ENCODE measurements at regions not wholly inside any gene's neighbourhood (a gene's known extent, or its start where the extent isn't known, plus 50 kb on each side); places are given as distances from the start of the nearest gene placed in this dataset.

DNA sequence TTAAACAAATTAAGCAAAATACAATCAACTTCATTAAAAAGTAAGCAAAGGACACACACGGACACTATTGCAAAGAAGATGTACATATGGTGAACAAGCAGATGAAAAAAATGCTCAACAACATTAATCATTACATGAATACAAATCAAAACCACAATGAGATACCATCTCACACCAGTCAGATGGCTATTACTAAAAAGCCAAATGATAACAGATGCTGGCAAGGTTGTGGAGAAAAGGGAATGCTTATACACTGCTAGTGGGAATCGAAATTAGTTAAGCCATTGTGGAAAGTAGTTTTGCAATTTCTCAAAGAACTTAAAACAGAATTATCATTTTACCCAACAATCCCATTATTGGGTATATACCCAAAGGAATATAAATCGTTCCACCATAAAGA is 636.2 kb upstream of the ST8SIA4 start:
- ChIA-PET CTCF (no interaction called here), POLR2A (no interaction called here)
- no peaks in the 10 kb centered on the region for H4K20me1 ChIP-seq (ENCODE audit: insufficient read depth)
- no peak overlapping the region for H3K4me3 ChIP-seq (ENCODE audit: low read depth in 2 of 2, low read length in 1 of 2)
- no peaks in the 10 kb centered on the region for H3K9me2 ChIP-seq
- H3K9me3 ChIP-seq: no peaks in the 10 kb centered on the region
- no peak overlapping the region for H2AFZ ChIP-seq (ENCODE audit: low read depth)
- no peak for DNase-seq
- WGBS (ENCODE audit: low lambda C conversion rate): 4% methylated on average over 3 of the region's 3 CpGs
- H3F3A ChIP-seq (replicated peaks; ENCODE audit: insufficient read depth): no peaks in the 10 kb centered on the region
- no peak overlapping the region for H3K27ac ChIP-seq (ENCODE audit: low read depth in 2 of 2, low read length in 1 of 2)
- H3K79me2 ChIP-seq (ENCODE audit: insufficient read depth): no peaks in the 10 kb centered on the region
- H3K9ac ChIP-seq: no peak overlapping the region
- H3K4me1 ChIP-seq (ENCODE audit: control insufficient read depth in 1 of 2, insufficient read depth in 2 of 2, low read depth in 1 of 2, low read length in 1 of 2): no peaks in the 10 kb centered on the region
- H3K36me3 ChIP-seq (replicated peaks in 1 of 2; ENCODE audit: control insufficient read depth in 1 of 2, insufficient read depth in 2 of 2, low read length in 1 of 2): no peaks in the 10 kb centered on the region
- H3K4me2 ChIP-seq: no peak overlapping the region
- no peaks in the 10 kb centered on the region for H3K27me3 ChIP-seq (ENCODE audit: insufficient read depth)
- no peak for TF ChIP-seq REST (IDR thresholded peaks at IDR 0.05; ENCODE audit: low read depth, low read length)
- TF ChIP-seq MXI1 (IDR thresholded peaks at IDR 0.05; ENCODE audit: low read depth, low read length): no peak
- TF ChIP-seq USF2 (IDR thresholded peaks at IDR 0.05; ENCODE audit: borderline replicate concordance, low read depth, low read length): no peak
- TF ChIP-seq, protein P1, sequence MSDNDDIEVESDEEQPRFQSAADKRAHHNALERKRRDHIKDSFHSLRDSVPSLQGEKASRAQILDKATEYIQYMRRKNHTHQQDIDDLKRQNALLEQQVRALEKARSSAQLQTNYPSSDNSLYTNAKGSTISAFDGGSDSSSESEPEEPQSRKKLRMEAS (IDR thresholded peaks at IDR 0.05; ENCODE audit: low read depth): no peak
- TF ChIP-seq FOSL2 (IDR thresholded peaks at IDR 0.05; ENCODE audit: borderline replicate concordance, low read depth): no peak
- TF ChIP-seq RCOR1 (IDR thresholded peaks at IDR 0.05; ENCODE audit: low read length): no peak
- no peak for TF ChIP-seq RAD21 (IDR thresholded peaks at IDR 0.05; ENCODE audit: low read length)
- TF ChIP-seq SIN3A (IDR thresholded peaks at IDR 0.05; ENCODE audit: borderline replicate concordance, low read depth, low read length): no peak
- TF ChIP-seq TEAD4 (IDR thresholded peaks at IDR 0.05; ENCODE audit: borderline replicate concordance, insufficient read depth): no peak
- TF ChIP-seq TAF1 (IDR thresholded peaks at IDR 0.05; ENCODE audit: borderline replicate concordance, low read depth, low read length): no peak
- TF ChIP-seq FOXJ3 (CRISPR knock-in tag; IDR thresholded peaks at IDR 0.05): no peak
- no peak for TF ChIP-seq EP300 (IDR thresholded peaks at IDR 0.05; ENCODE audit: borderline replicate concordance in 1 of 2, low read depth in 1 of 2, low read length in 1 of 2)
- TF ChIP-seq, protein P2, sequence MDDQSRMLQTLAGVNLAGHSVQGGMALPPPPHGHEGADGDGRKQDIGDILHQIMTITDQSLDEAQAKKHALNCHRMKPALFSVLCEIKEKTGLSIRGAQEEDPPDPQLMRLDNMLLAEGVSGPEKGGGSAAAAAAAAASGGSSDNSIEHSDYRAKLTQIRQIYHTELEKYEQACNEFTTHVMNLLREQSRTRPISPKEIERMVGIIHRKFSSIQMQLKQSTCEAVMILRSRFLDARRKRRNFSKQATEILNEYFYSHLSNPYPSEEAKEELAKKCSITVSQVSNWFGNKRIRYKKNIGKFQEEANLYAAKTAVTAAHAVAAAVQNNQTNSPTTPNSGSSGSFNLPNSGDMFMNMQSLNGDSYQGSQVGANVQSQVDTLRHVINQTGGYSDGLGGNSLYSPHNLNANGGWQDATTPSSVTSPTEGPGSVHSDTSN (IDR thresholded peaks at IDR 0.05): no peak
- no peak for TF ChIP-seq ELF1 (IDR thresholded peaks at IDR 0.05)

All from SK-N-SH (cell line).